H1 (cell line): ENCODE measurements at regions not wholly inside any gene's neighbourhood (a gene's known extent, or its start where the extent isn't known, plus 50 kb on each side); places are given as distances from the start of the nearest gene placed in this dataset.

Experiments used
- PHF8 ChIP-seq: fragments of 200-600 bp; sonication (generic); conservative IDR thresholded peaks from 2 replicates; pipeline ENCODE4 v1.7.1; 2012; ENCODE audit warnings: low read depth, mild to moderate bottlenecking, inconsistent platforms, low read length, moderate library complexity
- POLR2A ChIP-seq, 2 experiments: IDR thresholded peaks; 1 replicate in 1 of 2; 2 replicates in 1 of 2; pipeline ENCODE4 v1.6.1; 2011; ENCODE audit warnings: low read depth in 2 of 2, low read length in 2 of 2, mild to moderate bottlenecking in 2 of 2; ENCODE audit errors: control extremely low read depth in 1 of 2
- RAD21 ChIP-seq, 2 experiments: IDR thresholded peaks in 1 of 2; conservative IDR thresholded peaks in 1 of 2; 2 replicates each; pipeline ENCODE4 v1.6.1; 2011; ENCODE audit warnings: low read depth in 2 of 2, low read length in 2 of 2, improper control_type of control experiment in 1 of 2, inconsistent platforms in 1 of 2, mild to moderate bottlenecking in 1 of 2, moderate library complexity in 1 of 2
- TAF1 ChIP-seq: IDR thresholded peaks from 2 replicates; pipeline ENCODE4 v1.6.1; 2011; ENCODE audit warnings: mild to moderate bottlenecking, low read depth, low read length
- ZNF274 ChIP-seq: IDR thresholded peaks from 2 replicates; pipeline ENCODE4 v1.7.0; 2012; ENCODE audit warnings: low read length, borderline replicate concordance; ENCODE audit errors: extremely low read depth
- TF ChIP-seq, protein P1 (sequence below), 3 experiments: IDR thresholded peaks; 1 replicate in 2 of 3; 2 replicates in 1 of 3; pipeline versions ENCODE4 v1.5.1 to v1.6.1; 2011; ENCODE audit warnings: low read length in 3 of 3, mild to moderate bottlenecking in 3 of 3, inconsistent platforms in 2 of 3, low read depth in 1 of 3, moderate library complexity in 1 of 3; ENCODE audit not compliant: insufficient read depth in 1 of 3; ENCODE audit errors: control extremely low read depth in 1 of 3

DNA sequence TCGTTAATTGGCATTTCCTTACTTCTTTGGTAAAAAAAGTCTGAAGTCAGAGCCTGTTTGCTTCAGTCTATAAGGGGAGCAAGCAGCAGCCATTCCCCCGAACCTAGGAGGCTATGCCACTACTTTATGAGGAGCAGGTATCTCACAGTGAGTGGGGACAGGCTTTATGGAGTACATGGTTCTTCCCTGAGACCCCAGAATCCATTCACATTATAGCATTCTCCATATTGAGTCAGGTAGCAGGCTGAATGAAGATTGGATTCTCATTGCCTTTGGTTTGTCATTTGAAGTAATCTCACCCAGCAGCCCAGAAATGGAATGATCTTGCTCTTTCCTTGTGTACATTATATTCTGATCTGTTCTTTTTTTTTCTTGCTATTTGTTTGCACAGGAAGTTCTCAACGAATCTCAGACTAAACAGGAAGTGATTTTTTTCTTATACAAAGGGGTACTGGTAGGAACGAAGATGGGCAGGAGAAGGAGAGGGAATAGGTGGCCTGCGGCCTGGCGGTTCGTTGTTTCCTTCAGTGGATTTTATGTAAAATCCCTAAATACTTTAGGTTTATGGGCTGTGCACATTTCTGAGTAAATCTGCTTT is 74.4 kb downstream of the ARHGAP35 start:
- TF ChIP-seq, protein P1, sequence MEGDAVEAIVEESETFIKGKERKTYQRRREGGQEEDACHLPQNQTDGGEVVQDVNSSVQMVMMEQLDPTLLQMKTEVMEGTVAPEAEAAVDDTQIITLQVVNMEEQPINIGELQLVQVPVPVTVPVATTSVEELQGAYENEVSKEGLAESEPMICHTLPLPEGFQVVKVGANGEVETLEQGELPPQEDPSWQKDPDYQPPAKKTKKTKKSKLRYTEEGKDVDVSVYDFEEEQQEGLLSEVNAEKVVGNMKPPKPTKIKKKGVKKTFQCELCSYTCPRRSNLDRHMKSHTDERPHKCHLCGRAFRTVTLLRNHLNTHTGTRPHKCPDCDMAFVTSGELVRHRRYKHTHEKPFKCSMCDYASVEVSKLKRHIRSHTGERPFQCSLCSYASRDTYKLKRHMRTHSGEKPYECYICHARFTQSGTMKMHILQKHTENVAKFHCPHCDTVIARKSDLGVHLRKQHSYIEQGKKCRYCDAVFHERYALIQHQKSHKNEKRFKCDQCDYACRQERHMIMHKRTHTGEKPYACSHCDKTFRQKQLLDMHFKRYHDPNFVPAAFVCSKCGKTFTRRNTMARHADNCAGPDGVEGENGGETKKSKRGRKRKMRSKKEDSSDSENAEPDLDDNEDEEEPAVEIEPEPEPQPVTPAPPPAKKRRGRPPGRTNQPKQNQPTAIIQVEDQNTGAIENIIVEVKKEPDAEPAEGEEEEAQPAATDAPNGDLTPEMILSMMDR (IDR thresholded peaks at IDR 0.05; ENCODE audit: control extremely low read depth in 1 of 3, insufficient read depth in 1 of 3, low read depth in 1 of 3, low read length in 3 of 3), result no peak
- TF ChIP-seq POLR2A (IDR thresholded peaks at IDR 0.05; ENCODE audit: control extremely low read depth in 1 of 2, low read depth in 2 of 2, low read length in 2 of 2) (no peak), RAD21 (IDR thresholded peaks at IDR 0.05 in 1 of 2, conservative IDR thresholded peaks at IDR 0.05 in 1 of 2; ENCODE audit: low read depth in 2 of 2, low read length in 2 of 2) (no peak), PHF8 (no peak), ZNF274 (no peak), TAF1 (no peak)
